Tibial nerve (tissue), 4 donors: ENCODE measurements at regions not wholly inside any gene's neighbourhood (a gene's known extent, or its start where the extent isn't known, plus 50 kb on each side); places are given as distances from the start of the nearest gene placed in this dataset.

ENCODE experiments used
- DNase-seq, 2 donors: peaks; one replicate each; pipeline ENCODE4 v3.0.0-alpha.2; 2019; ENCODE audit warnings: low spot score in 2 of 2
- H3K27ac ChIP-seq, 4 donors: fragments of 200-600 bp; sonication (generic) in 3 of 4; one replicate each; pipeline ENCODE4 v1.5.1; 2017 to 2019; ENCODE audit warnings: mild to moderate bottlenecking in 1 of 4
- H3K27me3 ChIP-seq, 2 donors: fragments of 200-600 bp; sonication (generic) in 1 of 2; one replicate each; pipeline versions ENCODE4 v1.5.1 to v1.6.0; 2017 to 2019
- H3K36me3 ChIP-seq, 3 donors: fragments of 200-600 bp; sonication (generic); one replicate each; pipeline ENCODE4 v1.5.1; 2018 to 2019
- H3K4me1 ChIP-seq, 4 donors: fragments of 200-600 bp; sonication (generic) in 3 of 4; one replicate each; pipeline ENCODE4 v1.5.1; 2017 to 2019
- H3K4me3 ChIP-seq, 4 donors: fragments of 200-600 bp; sonication (generic) in 3 of 4; one replicate each; pipeline ENCODE4 v1.5.1; 2017 to 2019; ENCODE audit warnings: mild to moderate bottlenecking in 1 of 4, moderate library complexity in 1 of 4
- H3K9me3 ChIP-seq, 4 donors: fragments of 200-600 bp; sonication (generic) in 3 of 4; one replicate each; pipeline ENCODE4 v1.5.1; 2017 to 2019
- EP300 ChIP-seq, 2 donors: sonication (generic); formaldehyde crosslinking; IDR thresholded peaks; one replicate each; pipeline ENCODE4 v1.6.1; 2017; ENCODE audit warnings: antibody characterized with exemption in 2 of 2, mild to moderate bottlenecking in 1 of 2
- POLR2A ChIP-seq, 2 donors: fragments of 450-650 bp; IDR thresholded peaks; one replicate each; pipeline ENCODE4 v1.6.1; 2017; ENCODE audit warnings: antibody characterized with exemption in 2 of 2, mild to moderate bottlenecking in 2 of 2, moderate library complexity in 2 of 2
- WGBS, 2 donors: methylation state at CpG; one replicate each; pipeline ENCODE4 v1.1.5; 2018; 5-methylcytosine and 5-hydroxymethylcytosine counted together
- TF ChIP-seq, protein P1 (sequence below), 5 experiments: fragments of 200-600 bp in 3 of 5; fragments of 450-650 bp in 2 of 5; sonication (generic) in 3 of 5; IDR thresholded peaks; one replicate each; pipeline ENCODE4 v1.5.1; 2016 to 2019; ENCODE audit warnings: antibody characterized with exemption in 5 of 5, mild to moderate bottlenecking in 3 of 5, moderate library complexity in 2 of 5

DNA sequence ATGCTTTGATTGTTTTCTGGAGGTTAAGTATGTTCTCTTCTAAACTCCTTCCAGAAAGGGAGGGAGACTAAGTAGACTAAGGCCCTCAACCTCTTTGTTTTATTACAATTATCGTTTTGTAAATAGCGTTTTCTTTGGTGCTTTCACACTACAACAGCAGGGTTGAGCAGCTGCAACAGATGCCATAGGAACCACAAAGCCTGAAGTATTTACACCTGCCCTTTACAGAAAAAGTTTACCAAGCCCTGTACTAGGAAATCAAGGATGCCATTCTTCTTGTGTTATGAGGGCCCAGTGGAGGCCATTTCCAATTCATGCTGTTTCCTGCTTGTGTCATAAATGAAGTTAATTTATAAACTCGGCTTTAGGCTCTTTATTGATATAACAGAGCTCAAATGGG lies 914.8 kb downstream of the DCDC2C start:
- H3K4me1 ChIP-seq, result no peaks in the 10 kb centered on the region
- no peak overlapping the region for H3K4me3 ChIP-seq
- H3K9me3 ChIP-seq, result peaks cover 0 to 11% (median 0%) of the 10 kb centered on the region in 4 donors
- TF ChIP-seq POLR2A (IDR thresholded peaks at IDR 0.05), result no peak
- no peak for TF ChIP-seq EP300 (IDR thresholded peaks at IDR 0.05)
- TF ChIP-seq, protein P1, sequence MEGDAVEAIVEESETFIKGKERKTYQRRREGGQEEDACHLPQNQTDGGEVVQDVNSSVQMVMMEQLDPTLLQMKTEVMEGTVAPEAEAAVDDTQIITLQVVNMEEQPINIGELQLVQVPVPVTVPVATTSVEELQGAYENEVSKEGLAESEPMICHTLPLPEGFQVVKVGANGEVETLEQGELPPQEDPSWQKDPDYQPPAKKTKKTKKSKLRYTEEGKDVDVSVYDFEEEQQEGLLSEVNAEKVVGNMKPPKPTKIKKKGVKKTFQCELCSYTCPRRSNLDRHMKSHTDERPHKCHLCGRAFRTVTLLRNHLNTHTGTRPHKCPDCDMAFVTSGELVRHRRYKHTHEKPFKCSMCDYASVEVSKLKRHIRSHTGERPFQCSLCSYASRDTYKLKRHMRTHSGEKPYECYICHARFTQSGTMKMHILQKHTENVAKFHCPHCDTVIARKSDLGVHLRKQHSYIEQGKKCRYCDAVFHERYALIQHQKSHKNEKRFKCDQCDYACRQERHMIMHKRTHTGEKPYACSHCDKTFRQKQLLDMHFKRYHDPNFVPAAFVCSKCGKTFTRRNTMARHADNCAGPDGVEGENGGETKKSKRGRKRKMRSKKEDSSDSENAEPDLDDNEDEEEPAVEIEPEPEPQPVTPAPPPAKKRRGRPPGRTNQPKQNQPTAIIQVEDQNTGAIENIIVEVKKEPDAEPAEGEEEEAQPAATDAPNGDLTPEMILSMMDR (IDR thresholded peaks at IDR 0.05), result no peak
- no peak overlapping the region for H3K27ac ChIP-seq
- WGBS, 2 donors, result 68 to 77% methylated on average over 3 of the region's 3 CpGs
- DNase-seq, result no peak
- H3K27me3 ChIP-seq, result no peaks in the 10 kb centered on the region
- H3K36me3 ChIP-seq, result no peaks in the 10 kb centered on the region

DNA sequence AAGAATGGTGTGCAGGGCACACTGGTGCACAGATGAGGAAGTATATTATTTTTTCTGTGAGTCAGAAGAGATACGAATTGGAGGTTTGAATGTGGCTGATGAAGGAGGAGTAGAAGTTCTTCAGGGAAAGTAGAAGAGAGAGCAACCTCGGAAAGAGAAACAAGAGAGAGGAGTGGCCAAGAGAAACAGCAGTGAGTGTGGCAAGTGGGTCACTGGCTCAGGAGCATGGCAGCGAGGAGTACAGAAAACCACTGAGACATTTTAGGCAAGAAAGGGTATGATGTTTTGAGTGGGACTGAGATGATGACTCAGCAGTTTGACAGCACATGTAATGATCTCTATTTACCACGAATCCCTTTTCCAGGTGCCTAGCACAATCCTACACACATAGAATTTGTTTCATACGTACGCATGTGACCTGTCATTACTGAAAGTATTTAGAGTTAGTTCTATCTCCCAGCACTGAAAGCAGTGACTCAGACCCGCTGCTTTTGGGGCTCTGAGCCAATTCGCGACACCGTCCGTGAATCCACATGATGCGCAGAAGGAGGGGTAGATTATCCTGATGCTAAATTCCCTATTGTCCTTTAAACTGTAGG lies 915.4 kb downstream of the DCDC2C start:
- 74 to 88% methylated on average over 12 of the region's 12 CpGs for WGBS, 2 donors
- TF ChIP-seq, protein P1 (IDR thresholded peaks at IDR 0.05), result no peak
- no peak for TF ChIP-seq EP300 (IDR thresholded peaks at IDR 0.05)
- TF ChIP-seq POLR2A (IDR thresholded peaks at IDR 0.05), result no peak
- Histone ChIP-seq H3K9me3 (peaks cover 0 to 11% (median 0%) of the 10 kb centered on the region in 4 donors), H3K27me3 (no peaks in the 10 kb centered on the region), H3K36me3 (no peaks in the 10 kb centered on the region), H3K4me3 (no peak overlapping the region), H3K4me1 (no peaks in the 10 kb centered on the region), H3K27ac (no peak overlapping the region)
- DNase-seq, result no peak

DNA sequence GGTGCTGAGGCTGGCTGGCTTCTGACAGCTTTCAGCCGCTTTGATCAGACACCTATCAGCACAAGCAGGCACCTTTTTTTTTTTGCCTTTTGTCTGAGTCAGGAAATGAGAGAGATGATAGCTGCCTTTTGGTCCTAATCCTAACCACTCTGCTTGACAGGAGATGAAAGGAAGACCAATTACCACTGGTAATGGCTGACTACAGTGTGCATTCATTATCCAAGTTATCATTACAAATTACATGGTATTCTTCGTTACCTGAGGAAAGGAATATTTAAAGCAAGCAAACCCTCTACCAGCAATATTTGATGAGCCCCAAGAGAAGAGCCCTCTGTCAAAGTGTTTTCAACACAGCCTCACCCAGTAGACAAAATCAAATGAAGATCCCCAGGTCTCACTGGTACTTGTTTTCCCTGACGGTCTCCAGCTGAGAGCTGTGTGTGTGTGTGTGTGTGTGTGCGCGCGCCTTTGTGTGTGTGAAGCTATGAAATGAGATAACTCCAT lies 925.7 kb downstream of the DCDC2C start:
- no peak for DNase-seq
- 67 to 70% methylated on average over 6 of the region's 6 CpGs for WGBS, 2 donors
- no peak overlapping the region for H3K27ac ChIP-seq

DNA sequence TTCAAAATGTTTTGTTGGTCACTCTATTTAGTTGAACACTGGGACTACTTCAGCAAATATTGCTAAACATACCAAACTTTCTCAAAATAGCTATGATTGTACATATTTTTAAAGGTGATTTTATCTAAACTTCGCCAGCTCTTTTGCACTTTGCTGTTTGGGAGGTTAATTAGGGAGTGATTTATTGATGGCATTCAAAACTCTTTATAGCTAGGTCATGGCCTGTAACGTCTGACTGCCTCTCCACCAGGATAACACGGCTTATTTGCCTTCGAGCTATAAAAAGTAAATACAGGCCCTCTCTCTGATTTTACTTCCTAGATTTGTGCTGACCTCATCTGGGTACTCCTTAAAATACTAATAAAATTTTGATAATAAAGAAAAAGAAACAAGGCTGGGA lies 931.9 kb downstream of the DCDC2C start:
- no peaks in the 10 kb centered on the region for H3K27me3 ChIP-seq
- H3K4me3 ChIP-seq, result no peak overlapping the region
- no peaks in the 10 kb centered on the region for H3K4me1 ChIP-seq
- DNase-seq, result no peak
- H3K36me3 ChIP-seq, result no peaks in the 10 kb centered on the region
- H3K9me3 ChIP-seq, result no peaks in the 10 kb centered on the region
- TF ChIP-seq, protein P1 (IDR thresholded peaks at IDR 0.05), result no peak
- TF ChIP-seq POLR2A (IDR thresholded peaks at IDR 0.05) (no peak), EP300 (IDR thresholded peaks at IDR 0.05) (no peak)
- H3K27ac ChIP-seq, result no peak overlapping the region
- 29 to 34% methylated on average over 4 of the region's 4 CpGs for WGBS, 2 donors

More for the DNA sequence above, 925.7 kb downstream of the DCDC2C start:
- TF ChIP-seq EP300 (IDR thresholded peaks at IDR 0.05), result no peak
- TF ChIP-seq POLR2A (IDR thresholded peaks at IDR 0.05), result no peak
- TF ChIP-seq, protein P1 (IDR thresholded peaks at IDR 0.05), result no peak
- Histone ChIP-seq H3K9me3 (no peaks in the 10 kb centered on the region), H3K4me1 (no peaks in the 10 kb centered on the region), H3K4me3 (no peak overlapping the region), H3K27me3 (no peaks in the 10 kb centered on the region), H3K36me3 (no peaks in the 10 kb centered on the region)

DNA sequence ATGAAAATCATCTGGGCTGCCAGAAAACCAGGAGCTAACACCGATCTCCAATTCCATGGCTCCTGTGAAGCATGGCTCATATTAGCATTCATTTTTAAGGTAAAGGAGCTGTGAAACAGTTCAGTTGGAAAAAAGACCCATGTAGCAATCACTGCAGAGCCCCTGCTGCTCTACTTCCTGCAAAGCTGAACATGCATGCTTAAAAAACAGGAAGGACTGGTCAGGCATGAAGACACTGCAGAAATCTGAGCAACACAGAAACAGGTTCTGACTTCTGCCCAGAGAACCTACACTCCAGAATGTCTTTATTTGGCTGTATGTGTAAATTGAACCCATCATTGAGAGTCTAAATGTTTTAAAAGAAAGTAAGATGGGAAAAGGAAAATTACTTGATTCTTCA lies 950.6 kb downstream of the DCDC2C start:
- WGBS, 2 donors, result 63 to 88% methylated on average over 1 of the region's 1 CpG
- H3K27ac ChIP-seq, result no peak overlapping the region
- H3K4me3 ChIP-seq, result no peak overlapping the region
- DNase-seq, result no peak
- no peaks in the 10 kb centered on the region for H3K27me3 ChIP-seq
- no peaks in the 10 kb centered on the region for H3K9me3 ChIP-seq
- TF ChIP-seq, protein P1 (IDR thresholded peaks at IDR 0.05), result no peak
- TF ChIP-seq POLR2A (IDR thresholded peaks at IDR 0.05) (no peak), EP300 (IDR thresholded peaks at IDR 0.05) (no peak)
- no peaks in the 10 kb centered on the region for H3K36me3 ChIP-seq
- no peaks in the 10 kb centered on the region for H3K4me1 ChIP-seq
